IMR-90 (cell line): ENCODE measurements at regions not wholly inside any gene's neighbourhood (a gene's known extent, or its start where the extent isn't known, plus 50 kb on each side); places are given as distances from the start of the nearest gene placed in this dataset.
A peak's percentile ranks its signal among the peaks of the same experiment; 100 is the strongest.

Experiments used
- ATAC-seq: fragments of 200-7000 bp; cut with Tn5 transposase; 2 replicates; pipeline ENCODE4 v1.9.1; 2020; ENCODE audit warnings: low read depth, mild to moderate bottlenecking, moderate library complexity
- BruUV-seq: library from RNA; stranded (reverse); fragments of 400-500 nt; replicated peaks from 2 replicates; lab custom pipeline; 2021; lab: Mats Ljungman, UMichigan
- CTCF ChIA-PET: fragments of 300-600 bp; formaldehyde crosslinking; extraction: SDS; loops from one replicate; lab custom pipeline; 2021; ENCODE audit warnings: antibody characterized with exemption; lab: Yijun Ruan, JAX
- POLR2A ChIA-PET: fragments of 300-600 bp; sonication (Branson Sonifier 250); formaldehyde crosslinking; loops from one replicate; lab custom pipeline; 2022; ENCODE audit warnings: antibody characterized with exemption; ENCODE audit not compliant: unreplicated experiment; lab: Charles Lee
- DNase-seq: peaks from one replicate; pipeline ENCODE4 v3.0.0; 2013
- H2AFZ ChIP-seq: replicated peaks from 2 replicates; pipeline ENCODE3; 2013; ENCODE audit warnings: low read length, mild to moderate bottlenecking; ENCODE audit not compliant: poor library complexity
- H2AK5ac ChIP-seq: 2 replicates; pipeline ENCODE4 v1.6.1; 2013; ENCODE audit warnings: low read depth, low read length, inconsistent platforms
- H2AK9ac ChIP-seq: replicated peaks from 2 replicates; pipeline ENCODE3; 2013; ENCODE audit warnings: mild to moderate bottlenecking, low read depth, low read length, moderate library complexity; ENCODE audit not compliant: poor library complexity
- H2BK120ac ChIP-seq: 2 replicates; pipeline ENCODE4 v1.6.1; 2013; ENCODE audit warnings: low read depth, low read length, inconsistent platforms
- H2BK15ac ChIP-seq: 3 replicates; pipeline ENCODE4 v1.6.1; 2013; ENCODE audit warnings: low read depth, low read length, inconsistent platforms
- H2BK20ac ChIP-seq: 2 replicates; pipeline ENCODE4 v1.6.1; 2013; ENCODE audit warnings: low read depth, mild to moderate bottlenecking, inconsistent platforms, low read length, moderate library complexity
- H2BK5ac ChIP-seq: 2 replicates; pipeline ENCODE4 v1.6.1; 2013; ENCODE audit warnings: mild to moderate bottlenecking, low read depth, low read length, inconsistent platforms; ENCODE audit not compliant: poor library complexity, severe bottlenecking
- H3K14ac ChIP-seq: replicated peaks from 2 replicates; pipeline ENCODE4 v1.6.1; 2013; ENCODE audit warnings: low read depth, low read length, inconsistent platforms
- H3K18ac ChIP-seq: 2 replicates; pipeline ENCODE4 v1.6.1; 2013; ENCODE audit warnings: low read depth, low read length, control low read depth
- H3K23ac ChIP-seq: 2 replicates; pipeline ENCODE4 v1.6.1; 2013; ENCODE audit warnings: low read depth, low read length, inconsistent platforms
- H3K27ac ChIP-seq: 2 replicates; pipeline ENCODE4 v1.5.1; 2013; ENCODE audit warnings: mild to moderate bottlenecking, control low read depth, low read length; ENCODE audit not compliant: insufficient read depth
- H3K27me3 ChIP-seq: 2 replicates; pipeline ENCODE4 v1.6.1; 2013; ENCODE audit warnings: low read length; ENCODE audit not compliant: control insufficient read depth, insufficient read depth
- H3K36me3 ChIP-seq: 2 replicates; pipeline ENCODE4 v1.6.1; 2013; ENCODE audit warnings: low read length, mixed read lengths; ENCODE audit not compliant: control insufficient read depth, insufficient read depth
- H3K4ac ChIP-seq: 2 replicates; pipeline ENCODE4 v1.6.1; 2013; ENCODE audit warnings: low read depth, low read length, inconsistent platforms
- H3K4me1 ChIP-seq: 2 replicates; pipeline ENCODE4 v1.6.1; 2013; ENCODE audit warnings: low read length, mixed read lengths; ENCODE audit not compliant: control insufficient read depth, insufficient read depth
- H3K4me2 ChIP-seq: 2 replicates; pipeline ENCODE4 v1.6.1; 2013; ENCODE audit warnings: low read depth, mild to moderate bottlenecking, control low read depth, low read length, moderate library complexity
- H3K4me3 ChIP-seq: 2 replicates; pipeline ENCODE4 v1.5.1; 2013; ENCODE audit warnings: low read depth, mild to moderate bottlenecking, control low read depth, low read length, moderate library complexity; ENCODE audit not compliant: insufficient read depth
- H3K56ac ChIP-seq: 2 replicates; pipeline ENCODE4 v1.6.1; 2013; ENCODE audit warnings: low read length, inconsistent platforms; ENCODE audit not compliant: insufficient read depth; ENCODE audit errors: extremely low read depth
- H3K79me1 ChIP-seq, 2 experiments: 2 replicates each; pipeline ENCODE4 v1.6.1; 2013; ENCODE audit warnings: low read length in 2 of 2, inconsistent platforms in 1 of 2, low read depth in 1 of 2
- H3K9ac ChIP-seq: 2 replicates; pipeline ENCODE4 v1.6.1; 2013; ENCODE audit warnings: low read depth, low read length, control low read depth
- H3K9me1 ChIP-seq: 2 replicates; pipeline ENCODE4 v1.6.1; 2013; ENCODE audit warnings: low read length, inconsistent platforms; ENCODE audit not compliant: insufficient read depth
- H3K9me3 ChIP-seq: 2 replicates; pipeline ENCODE4 v1.6.1; 2013; ENCODE audit warnings: low read length; ENCODE audit not compliant: control insufficient read depth, insufficient read depth
- H4K20me1 ChIP-seq: 2 replicates; pipeline ENCODE4 v1.6.1; 2013; ENCODE audit warnings: low read length, inconsistent platforms; ENCODE audit not compliant: insufficient read depth
- H4K5ac ChIP-seq: 2 replicates; pipeline ENCODE4 v1.6.1; 2013; ENCODE audit warnings: mild to moderate bottlenecking, low read depth, low read length, control low read depth
- H4K8ac ChIP-seq, 2 experiments: 2 replicates each; pipeline ENCODE4 v1.6.1; 2013; ENCODE audit warnings: low read depth in 2 of 2, low read length in 2 of 2, control low read depth in 1 of 2, inconsistent platforms in 1 of 2
- H4K91ac ChIP-seq: 2 replicates; pipeline ENCODE4 v1.6.1; 2013; ENCODE audit warnings: low read depth, low read length, inconsistent platforms; ENCODE audit not compliant: insufficient read depth
- BHLHE40 ChIP-seq: fragments of 150-350 bp; IDR thresholded peaks from 2 replicates; pipeline ENCODE4 v1.6.1; 2016; ENCODE audit warnings: mild to moderate bottlenecking, low read depth, low read length
- CEBPB ChIP-seq: IDR thresholded peaks from 2 replicates; pipeline ENCODE4 v1.6.1; 2012; ENCODE audit warnings: low read depth, low read length, improper control_type of control experiment
- CHD1 ChIP-seq: IDR thresholded peaks from 2 replicates; pipeline ENCODE4 v1.6.1; 2012; ENCODE audit warnings: low read depth, low read length, improper control_type of control experiment
- CTCF ChIP-seq: conservative IDR thresholded peaks from 2 replicates; pipeline ENCODE4 v1.5.1; 2012; ENCODE audit warnings: mild to moderate bottlenecking, low read depth, low read length, improper control_type of control experiment
- ELK1 ChIP-seq: fragments of 150-350 bp; IDR thresholded peaks from 2 replicates; pipeline ENCODE4 v1.6.1; 2016; ENCODE audit warnings: low read depth, mild to moderate bottlenecking, low read length, moderate library complexity, borderline replicate concordance
- FOS ChIP-seq: fragments of 150-350 bp; IDR thresholded peaks from 2 replicates; pipeline ENCODE4 v1.6.1; 2016; ENCODE audit warnings: low read depth, low read length
- MAZ ChIP-seq: IDR thresholded peaks from 2 replicates; pipeline ENCODE4 v1.6.1; 2012; ENCODE audit warnings: low read depth, mild to moderate bottlenecking, low read length, improper control_type of control experiment, moderate library complexity, borderline replicate concordance
- MXI1 ChIP-seq: IDR thresholded peaks from 2 replicates; pipeline ENCODE4 v1.6.1; 2012; ENCODE audit warnings: low read depth, mild to moderate bottlenecking, low read length, moderate library complexity, borderline replicate concordance
- NFE2L2 ChIP-seq: fragments of 150-350 bp; IDR thresholded peaks from 2 replicates; pipeline ENCODE4 v1.6.1; 2016; ENCODE audit warnings: low read depth, mild to moderate bottlenecking, low read length
- POLR2A ChIP-seq: IDR thresholded peaks from 2 replicates; pipeline ENCODE4 v1.6.1; 2012; ENCODE audit warnings: mild to moderate bottlenecking, low read depth, low read length
- RAD21 ChIP-seq: IDR thresholded peaks from 2 replicates; pipeline ENCODE4 v1.6.1; 2012; ENCODE audit warnings: low read length, improper control_type of control experiment
- RCOR1 ChIP-seq: IDR thresholded peaks from 2 replicates; pipeline ENCODE4 v1.6.1; 2012; ENCODE audit warnings: mild to moderate bottlenecking, low read length, improper control_type of control experiment; ENCODE audit not compliant: insufficient replicate concordance
- RFX5 ChIP-seq: IDR thresholded peaks from 2 replicates; pipeline ENCODE4 v1.8.0; 2012; ENCODE audit warnings: low read depth, mild to moderate bottlenecking, low read length, moderate library complexity
- SMC3 ChIP-seq: fragments of 150-350 bp; IDR thresholded peaks from 2 replicates; pipeline ENCODE4 v1.6.1; 2016; ENCODE audit warnings: low read depth, mild to moderate bottlenecking, antibody characterized with exemption, low read length, moderate library complexity
- USF2 ChIP-seq: fragments of 150-350 bp; IDR thresholded peaks from 2 replicates; pipeline ENCODE4 v1.6.1; 2017; ENCODE audit warnings: mild to moderate bottlenecking, antibody characterized with exemption, low read length, low read depth
- WGBS, 2 experiments: methylation state at CpG; one replicate each; pipeline versions ENCODE4 v1.1.5 to v1.1.7; 2013; ENCODE audit warnings: missing lambda C conversion rate in 2 of 2; ENCODE audit not compliant: insufficient read length in 1 of 2; ENCODE audit errors: extremely low coverage in 2 of 2; 5-methylcytosine and 5-hydroxymethylcytosine counted together
- dilution Hi-C: fragments of 300-500 bp; cut with HindIII; formaldehyde crosslinking; loops from one replicate; pipeline ENCODE4 v1.14.3; 2018; ENCODE audit warnings: low sequenced_read_pairs; ENCODE audit not compliant: unreplicated experiment
- in situ Hi-C: fragments of 300-500 bp; cut with MboI; formaldehyde crosslinking; loops from 3 replicates; pipeline ENCODE4 v1.14.3; 2019; ENCODE audit warnings: low sequenced_read_pairs, inconsistent platforms, mixed read lengths
- intact Hi-C: fragments of 100-400 bp; cut with micrococcal nuclease; formaldehyde crosslinking; loops from 2 replicates; pipeline ENCODE4 v1.10.0; 2022

- Histone ChIP-seq H3K23ac (no peak overlapping the region), H3K9me1 (peaks cover 2% of the 10 kb centered on the region), H3K9me3 (no peaks in the 10 kb centered on the region), H2BK15ac (no peak overlapping the region), H3K27ac (no peak overlapping the region), H2BK5ac (no peak overlapping the region), H3K9ac (no peak overlapping the region), H3K4ac (no peak overlapping the region), H4K20me1 (no peaks in the 10 kb centered on the region), H3K36me3 (no peaks in the 10 kb centered on the region), H2AFZ (no peak overlapping the region), H2AK5ac (no peak overlapping the region; the same call in 1 of the 2 replicates), H3K14ac (no peak overlapping the region), H4K8ac (no peak overlapping the region), H3K18ac (no peak overlapping the region), H3K27me3 (peaks cover 21% of the 10 kb centered on the region), H3K56ac (no peak overlapping the region), H3K4me3 (no peak overlapping the region), H3K4me1 (peaks cover 2% of the 10 kb centered on the region; the same call in 1 of the 2 replicates), H2AK9ac (no peak overlapping the region), H3K4me2 (no peak overlapping the region), H2BK120ac (no peak overlapping the region), H4K91ac (no peak overlapping the region), H3K79me1 (no peaks in the 10 kb centered on the region), H2BK20ac (no peak overlapping the region), H4K5ac (no peak overlapping the region)
- WGBS, 2 experiments = 40% methylated on average over 1 of the region's 9 CpGs; no CpG with 5 or more reads in 1 of the 2 experiments
- ChIA-PET POLR2A (no interaction called here), CTCF (no interaction called here)
- BruUV-seq = no TSS peak
- ATAC-seq (no peak), DNase-seq (peak; percentile 4)
- in situ Hi-C loops = no loop called here
- dilution Hi-C loops = no loop called here
- intact Hi-C loops = no loop called here
- TF ChIP-seq CEBPB (no peak), CHD1 (no peak), CTCF (peak; percentile 22; the same call in 1 of the 2 replicates), SMC3 (0 out of 2 replicates have a peak, but pooled peaks have one; percentile 10), USF2 (no peak), BHLHE40 (no peak), RFX5 (no peak), POLR2A (no peak), MXI1 (no peak), NFE2L2 (no peak), ELK1 (no peak), RAD21 (peak; percentile 34), RCOR1 (no peak), FOS (no peak), MAZ (no peak)
These were observed 216.1 kb upstream of the ZMIZ1 start for GRCh38 chr10:78852466-78853240.
